Fibroblast of peridontal ligament (primary cell): ENCODE measurements at regions not wholly inside any gene's neighbourhood (a gene's known extent, or its start where the extent isn't known, plus 50 kb on each side); places are given as distances from the start of the nearest gene placed in this dataset.
"Not testable (repeated sequence)": the region's sequence is repeated elsewhere in the genome, so short reads cannot be mapped to it uniquely, and the experiment has no call there.

ENCODE experiments used
- DNase-seq: peaks from one replicate; pipeline ENCODE4 v3.0.0-alpha.2; 2010; ENCODE audit errors: extremely low read depth

GRCh38 chr12:42919691-42920090, 330.1 kb upstream of the PRICKLE1 start:
- DNase-seq, result no peak

DNA sequence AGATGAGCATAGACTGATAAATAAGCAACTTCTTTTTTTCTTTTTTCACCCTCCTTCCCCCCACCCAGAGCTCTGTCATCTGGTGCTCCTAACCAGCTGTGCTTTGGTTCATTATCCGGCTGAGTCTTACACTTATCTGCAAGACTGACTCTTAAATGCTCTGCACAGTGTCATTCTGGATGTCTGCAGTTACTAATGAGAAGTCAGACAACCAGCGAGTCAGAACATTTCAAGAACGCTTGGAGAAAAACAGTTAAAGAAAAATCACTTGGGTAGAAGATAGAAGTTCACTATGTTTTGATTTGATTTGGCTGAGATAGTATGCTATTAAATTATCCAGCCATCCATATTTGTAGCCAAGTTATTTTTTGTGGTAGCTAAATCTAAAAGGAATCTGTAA, 328.9 kb upstream of the PRICKLE1 start:
- no peak for DNase-seq

- DNase-seq, result no peak
Measured at GRCh38 chr12:42916143-42916542, 326.6 kb upstream of the PRICKLE1 start.

GRCh38 chr12:42915426-42915825, 325.9 kb upstream of the PRICKLE1 start:
- no peak for DNase-seq

- DNase-seq, result no peak
Measured at GRCh38 chr12:42912367-42912766, 322.8 kb upstream of the PRICKLE1 start.

GRCh38 chr12:42910656-42911055, 321.1 kb upstream of the PRICKLE1 start:
- no peak for DNase-seq

GRCh38 chr12:42908712-42909111, 319.2 kb upstream of the PRICKLE1 start:
- no peak for DNase-seq

GRCh38 chr12:42906801-42907200, 317.3 kb upstream of the PRICKLE1 start:
- not testable (repeated sequence) for DNase-seq

DNA sequence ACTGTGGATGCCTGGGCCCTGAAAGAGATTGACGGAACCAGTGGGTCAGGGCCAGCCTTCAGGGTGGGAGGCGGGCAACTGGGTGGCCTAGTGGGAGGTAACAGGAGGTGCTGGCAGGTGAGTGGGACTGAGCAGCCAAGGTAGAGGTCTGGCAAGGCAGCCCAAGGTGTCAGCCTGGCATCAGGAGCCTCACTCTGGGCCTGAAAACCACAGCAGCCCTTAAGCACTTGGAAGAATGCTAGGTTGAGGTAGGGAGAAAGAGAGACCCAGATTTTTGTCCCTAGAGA, 315.8 kb upstream of the PRICKLE1 start:
- no peak for DNase-seq

- no peak for DNase-seq
Measured at GRCh38 chr12:42904683-42905418, 315.3 kb upstream of the PRICKLE1 start.

GRCh38 chr12:42903736-42904135, 314.2 kb upstream of the PRICKLE1 start:
- DNase-seq, result no peak

DNA sequence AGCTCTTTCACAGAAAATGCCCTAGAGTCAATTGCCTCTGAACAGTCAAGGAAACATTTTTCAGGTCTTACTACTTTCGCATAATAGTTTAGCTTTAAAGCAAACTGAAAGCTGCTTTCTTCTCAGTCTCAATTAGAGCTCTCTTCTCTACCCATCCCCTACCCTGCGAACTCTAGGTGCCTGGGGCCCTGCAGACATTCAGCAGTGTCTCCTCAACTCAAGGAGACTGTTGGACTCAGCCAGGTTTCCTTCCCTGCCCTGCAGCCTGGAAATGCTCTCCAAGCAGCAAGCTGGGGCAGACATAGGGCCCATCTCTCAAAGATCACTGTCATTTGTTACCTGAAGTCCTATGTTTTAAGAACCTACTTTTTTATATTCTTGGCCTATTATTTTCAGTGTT, 312.5 kb upstream of the PRICKLE1 start:
- no peak for DNase-seq

DNA sequence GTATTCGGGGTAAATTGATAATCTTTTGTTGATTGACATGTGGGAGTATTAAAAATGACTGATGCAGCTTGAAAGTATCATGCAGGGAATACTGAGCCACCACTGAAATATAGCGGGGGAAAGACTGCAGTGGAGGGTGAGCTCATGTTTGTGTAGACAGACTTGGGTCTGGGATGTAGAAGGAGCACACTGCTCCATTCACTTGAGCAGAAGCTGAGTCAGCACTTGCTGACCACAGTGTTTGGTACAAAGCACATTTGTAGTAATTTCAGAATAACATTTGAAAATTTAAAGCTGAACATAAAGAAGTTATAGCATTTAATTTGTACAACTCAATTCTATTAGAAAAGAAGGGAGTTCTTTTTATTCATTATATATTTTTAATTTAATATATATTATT, 304.3 kb upstream of the PRICKLE1 start:
- DNase-seq, result no peak

- no peak for DNase-seq
Measured at GRCh38 chr12:42892702-42893551, 303.4 kb upstream of the PRICKLE1 start.

GRCh38 chr12:42887657-42888056, 298.1 kb upstream of the PRICKLE1 start:
- DNase-seq, result no peak

DNA sequence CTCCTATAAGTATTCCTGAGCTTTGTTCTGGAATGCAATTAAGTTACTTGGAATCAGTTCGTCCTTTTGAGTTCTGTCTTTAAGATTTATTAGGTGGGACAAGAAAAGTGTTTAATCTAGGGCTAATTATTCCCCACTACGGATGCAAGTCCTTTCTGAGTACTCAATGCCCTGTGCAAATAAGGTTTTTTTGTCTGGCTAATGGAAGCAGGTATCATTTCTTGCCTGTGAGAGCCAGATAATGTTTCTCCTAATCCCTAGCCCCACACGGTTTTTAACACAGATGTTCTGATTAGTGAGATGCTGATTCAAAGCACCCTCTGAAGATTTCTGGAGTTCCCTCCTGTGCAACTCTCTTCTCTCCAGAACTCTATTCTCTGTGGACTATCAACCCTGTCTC, 296.6 kb upstream of the PRICKLE1 start:
- DNase-seq, result no peak

DNA sequence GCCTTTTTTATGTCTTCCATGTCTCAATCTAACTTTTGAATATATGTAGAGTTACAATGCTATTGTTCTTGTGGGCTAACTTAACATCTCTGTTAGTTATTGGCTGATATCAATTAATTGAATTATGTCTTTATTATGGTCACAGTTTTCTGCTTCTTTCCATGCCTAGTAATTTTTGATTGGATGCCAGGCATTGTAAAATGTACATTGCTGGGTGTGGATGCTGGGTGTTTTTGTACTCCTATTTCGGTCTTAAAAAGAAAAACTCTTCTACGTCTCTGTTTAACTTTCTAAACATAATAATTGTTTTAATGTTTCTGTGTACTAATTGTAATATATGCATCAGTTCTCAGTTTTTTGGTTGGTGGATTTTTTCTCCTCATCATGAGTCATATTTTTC, 296.1 kb upstream of the PRICKLE1 start:
- DNase-seq, result no peak

DNA sequence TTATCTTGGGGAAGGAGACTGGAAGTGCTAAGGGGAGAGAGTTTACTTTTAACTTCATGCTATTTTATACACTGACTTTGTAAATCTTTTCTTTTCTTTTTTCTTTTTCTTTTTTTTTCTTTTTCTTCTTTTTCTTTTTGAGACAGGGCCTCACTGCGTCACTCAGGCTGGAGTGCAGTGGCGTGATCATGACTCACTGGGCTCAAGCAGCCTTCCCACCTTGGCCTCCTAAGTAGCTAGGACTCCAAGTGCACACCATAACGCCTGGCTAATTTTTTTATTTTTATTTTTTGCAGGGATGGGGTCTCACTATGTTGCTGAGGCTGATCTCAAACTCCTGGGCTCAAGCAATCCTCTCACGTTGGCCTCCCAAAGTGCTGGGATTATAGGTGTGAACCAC, 294.6 kb upstream of the PRICKLE1 start:
- DNase-seq, result no peak

- no peak for DNase-seq
Measured at GRCh38 chr12:42873401-42873800, 283.9 kb upstream of the PRICKLE1 start.

DNA sequence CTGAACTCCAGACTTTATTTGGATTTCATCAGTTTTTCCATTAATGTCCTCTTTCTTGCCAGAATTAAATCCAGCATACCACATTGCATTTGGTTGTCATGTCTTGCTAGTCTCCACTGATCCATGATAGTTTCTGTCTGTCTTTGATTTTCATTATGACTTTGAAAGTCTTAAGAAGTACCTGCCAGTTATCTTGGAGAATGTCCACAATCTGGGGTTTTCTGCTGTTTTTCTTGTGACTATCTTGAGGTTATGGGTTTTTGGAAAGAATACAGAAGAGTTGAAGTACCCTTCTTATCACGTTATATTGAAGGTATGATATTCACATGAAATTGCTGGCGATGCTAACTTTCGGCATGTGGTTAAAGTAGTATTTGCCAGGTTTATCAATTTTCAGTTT, 282.3 kb upstream of the PRICKLE1 start:
- no peak for DNase-seq

DNA sequence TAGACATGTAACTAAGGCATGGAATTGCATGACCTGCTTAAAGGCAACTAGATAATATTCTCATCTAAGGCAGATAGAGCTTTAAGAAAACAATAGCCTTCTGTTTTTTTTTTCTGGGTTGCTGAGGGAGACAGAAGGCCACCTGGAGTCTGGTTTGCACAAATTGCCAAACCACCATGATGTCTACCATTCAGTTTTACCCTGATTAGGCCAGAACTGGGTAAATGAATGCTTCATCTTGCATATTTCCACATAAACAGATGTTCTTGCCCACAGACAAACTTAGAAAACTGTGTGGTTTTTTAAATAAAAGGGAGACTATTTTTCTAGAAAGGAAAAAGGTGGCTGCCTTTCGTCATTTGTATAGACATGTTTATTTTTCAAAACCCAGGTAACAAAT, 278.7 kb upstream of the PRICKLE1 start:
- DNase-seq, result no peak

DNA sequence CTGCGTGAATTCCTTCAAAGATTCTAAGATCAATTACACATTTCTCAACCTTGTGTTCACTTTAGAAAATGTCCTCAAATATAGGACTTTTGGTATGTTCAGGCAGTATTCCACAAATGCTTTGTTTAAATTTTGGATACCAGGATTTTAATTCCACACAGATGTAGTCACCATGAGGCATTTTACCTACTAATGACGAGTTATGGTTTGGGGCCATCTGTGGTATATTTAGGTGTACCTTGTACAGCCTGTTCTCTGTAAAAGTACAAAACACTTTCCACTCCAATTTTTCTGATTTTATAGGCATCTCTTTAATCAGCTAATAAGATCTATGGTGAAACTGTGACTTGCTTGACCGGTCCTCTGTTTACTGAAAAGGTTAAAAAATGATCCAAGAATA, 275.7 kb upstream of the PRICKLE1 start:
- no peak for DNase-seq

GRCh38 chr12:42862055-42862454, 272.5 kb upstream of the PRICKLE1 start:
- DNase-seq, result no peak
